CD4-positive, alpha-beta T cell treated with Interleukin-12 subunit alpha and Interleukin-12 subunit beta, for 1 hour (primary cell): ENCODE measurements at regions not wholly inside any gene's neighbourhood (a gene's known extent, or its start where the extent isn't known, plus 50 kb on each side); places are given as distances from the start of the nearest gene placed in this dataset.
"Not testable (repeated sequence)": the region's sequence is repeated elsewhere in the genome, so short reads cannot be mapped to it uniquely, and the experiment has no call there.

Experiments
- DNase-seq: peaks from one replicate; pipeline ENCODE4 v3.0.0-alpha.2; 2020

GRCh38 chr1:70490153-70490552, 79.1 kb downstream of the CTH start:
- DNase-seq: no peak

DNA sequence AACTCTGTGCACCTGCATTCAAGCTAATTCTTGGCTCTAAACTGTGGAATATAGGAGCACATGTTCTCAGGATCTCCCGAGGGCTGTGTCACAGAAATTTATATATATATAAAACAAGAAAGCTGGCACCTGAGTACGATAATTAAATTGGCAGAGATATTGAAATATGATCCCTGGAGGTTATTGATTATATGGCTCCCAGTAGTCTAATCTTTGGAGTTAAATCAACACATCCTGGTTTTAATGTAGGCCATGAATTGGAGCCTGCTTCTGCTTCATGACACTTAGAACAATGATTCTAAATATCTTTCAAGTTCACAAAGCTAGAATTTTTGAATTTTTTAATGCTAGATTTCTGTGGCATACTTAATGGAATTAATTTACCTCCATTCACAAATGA, 84.3 kb downstream of the CTH start:
- DNase-seq: no peak

DNA sequence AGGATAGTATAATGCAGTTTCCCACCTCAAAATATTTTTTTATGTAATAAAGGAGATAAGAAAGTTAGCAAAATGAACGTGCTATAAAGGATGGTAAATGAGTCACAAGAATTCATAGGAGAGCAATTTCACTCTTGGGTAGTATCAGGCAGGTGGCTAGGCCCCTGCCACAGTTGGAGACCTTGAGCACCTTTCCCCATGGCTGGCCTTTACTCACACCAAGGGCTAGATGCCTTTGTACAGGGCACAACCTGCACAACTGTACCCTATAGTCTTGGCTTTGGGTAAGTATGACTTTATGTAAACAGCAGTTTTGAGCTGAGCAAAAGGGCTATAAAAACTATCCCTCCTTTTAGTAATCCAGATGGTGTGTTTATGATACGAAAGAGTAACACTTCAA, 85.1 kb downstream of the CTH start:
- no peak for DNase-seq

- no peak for DNase-seq
Measured at GRCh38 chr1:70497152-70497551, 86.1 kb downstream of the CTH start.

GRCh38 chr1:70498666-70499065, 87.6 kb downstream of the CTH start:
- DNase-seq: no peak

GRCh38 chr1:70499695-70500094, 88.6 kb downstream of the CTH start:
- no peak for DNase-seq

DNA sequence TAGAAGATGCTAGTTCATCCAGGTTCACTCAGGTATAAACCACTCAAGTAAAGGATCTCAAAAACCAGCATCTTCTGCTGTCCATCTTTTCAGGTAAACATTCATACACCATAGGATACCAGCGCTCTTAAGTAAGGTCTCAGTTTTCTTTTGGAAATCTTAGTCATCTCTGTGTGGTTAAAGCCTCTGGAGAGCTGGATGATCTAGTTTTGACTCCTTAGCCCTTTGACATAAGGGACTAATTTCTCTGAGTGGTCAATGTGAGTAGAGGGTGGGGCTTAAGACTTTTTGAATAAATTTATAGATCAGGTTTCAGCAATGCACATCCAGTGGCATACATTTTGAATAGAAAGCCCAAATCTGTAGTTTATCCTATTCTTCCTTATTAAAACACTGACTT, 92.3 kb downstream of the CTH start:
- DNase-seq: no peak

DNA sequence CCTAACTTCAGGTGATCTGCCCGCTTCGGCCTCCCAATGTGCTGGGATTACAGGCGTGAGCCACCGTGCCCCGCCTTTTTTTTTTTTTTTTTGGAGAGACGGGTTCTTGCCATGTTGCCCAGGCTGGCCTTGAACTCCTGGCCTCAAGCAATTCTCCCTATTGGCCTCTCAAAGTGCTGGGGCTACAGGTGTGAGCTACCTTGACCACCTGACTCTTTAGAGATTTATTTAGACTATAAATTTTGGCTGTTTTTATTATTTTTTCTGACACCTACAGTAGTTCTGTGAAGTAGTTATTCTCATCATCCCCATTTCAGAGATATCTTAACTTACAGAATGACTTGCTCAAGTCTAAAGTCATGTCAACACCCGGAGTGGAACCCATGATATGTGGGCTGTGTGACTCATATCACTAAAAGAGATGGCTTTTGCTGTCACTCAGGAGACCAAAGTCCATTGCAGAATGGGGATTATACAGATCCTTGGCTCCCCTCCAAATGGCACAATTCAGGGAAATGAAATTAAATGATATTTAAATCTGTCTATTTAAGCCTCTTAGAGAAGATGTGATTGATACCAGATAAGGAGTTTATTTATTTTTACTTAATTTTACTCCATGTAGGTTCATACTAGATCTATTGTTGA, 93.2 kb downstream of the CTH start:
- no peak for DNase-seq

GRCh38 chr1:70504821-70505193, 93.7 kb downstream of the CTH start:
- DNase-seq: no peak

DNA sequence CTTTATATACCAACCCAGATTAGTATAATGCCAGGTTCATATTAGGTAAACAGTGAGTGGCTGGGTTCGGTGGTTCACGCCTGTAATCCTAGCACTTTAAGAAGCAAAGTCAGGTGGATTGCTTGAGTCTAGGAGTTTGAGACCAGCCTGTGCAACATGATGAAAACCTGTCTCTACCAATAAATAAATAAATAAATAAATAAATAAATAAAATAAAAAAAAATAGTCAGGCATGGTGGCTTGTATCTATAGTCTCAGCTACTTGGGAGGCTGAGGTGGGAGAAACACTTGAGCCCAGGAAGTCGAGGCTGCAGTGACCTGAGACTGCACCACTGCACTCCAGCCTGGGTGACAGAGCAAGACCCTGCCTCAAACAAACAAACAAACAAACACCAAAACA, 96.9 kb downstream of the CTH start:
- DNase-seq: not testable (repeated sequence)

GRCh38 chr1:70509996-70510876, 99.2 kb downstream of the CTH start:
- peak; percentile 49 for DNase-seq

DNA sequence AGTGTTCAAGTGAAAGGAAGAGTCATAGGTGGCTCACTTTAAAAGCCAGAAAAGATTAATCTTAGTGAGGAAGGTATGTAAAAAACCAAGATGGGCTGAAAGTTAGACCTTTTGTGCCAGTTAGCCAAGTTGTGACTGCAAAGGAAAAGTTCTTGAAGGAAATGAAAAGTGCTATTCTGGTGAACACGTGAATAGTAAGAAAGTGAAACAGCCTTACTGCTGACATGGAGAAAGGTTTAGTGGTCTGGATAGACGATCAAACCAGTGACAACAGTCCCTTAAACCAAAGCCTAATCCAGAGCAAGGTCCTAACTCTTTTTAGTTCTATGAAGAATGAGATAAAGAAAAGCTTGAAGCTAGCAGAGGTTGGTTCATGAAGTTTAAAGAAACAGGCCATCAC, 106.4 kb downstream of the CTH start:
- no peak for DNase-seq

DNA sequence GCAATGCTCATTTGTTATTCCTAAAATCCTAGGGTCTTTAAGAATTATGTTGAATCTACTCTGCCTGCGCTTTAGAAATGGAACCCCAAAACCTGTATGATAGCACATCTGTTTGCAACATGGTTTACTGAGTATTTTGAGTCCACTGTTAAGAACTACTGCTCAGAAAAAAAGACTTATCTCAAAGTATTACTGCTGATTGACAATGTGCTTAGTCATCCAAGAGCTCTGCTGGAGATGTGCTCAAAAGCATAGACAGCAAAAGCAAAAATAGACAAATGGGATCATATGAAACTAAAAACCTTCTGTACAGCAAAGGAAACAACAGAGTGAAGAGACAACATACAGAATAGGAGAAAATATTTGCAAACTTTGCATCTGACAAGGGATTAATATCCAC, 107.0 kb downstream of the CTH start:
- DNase-seq: no peak

DNA sequence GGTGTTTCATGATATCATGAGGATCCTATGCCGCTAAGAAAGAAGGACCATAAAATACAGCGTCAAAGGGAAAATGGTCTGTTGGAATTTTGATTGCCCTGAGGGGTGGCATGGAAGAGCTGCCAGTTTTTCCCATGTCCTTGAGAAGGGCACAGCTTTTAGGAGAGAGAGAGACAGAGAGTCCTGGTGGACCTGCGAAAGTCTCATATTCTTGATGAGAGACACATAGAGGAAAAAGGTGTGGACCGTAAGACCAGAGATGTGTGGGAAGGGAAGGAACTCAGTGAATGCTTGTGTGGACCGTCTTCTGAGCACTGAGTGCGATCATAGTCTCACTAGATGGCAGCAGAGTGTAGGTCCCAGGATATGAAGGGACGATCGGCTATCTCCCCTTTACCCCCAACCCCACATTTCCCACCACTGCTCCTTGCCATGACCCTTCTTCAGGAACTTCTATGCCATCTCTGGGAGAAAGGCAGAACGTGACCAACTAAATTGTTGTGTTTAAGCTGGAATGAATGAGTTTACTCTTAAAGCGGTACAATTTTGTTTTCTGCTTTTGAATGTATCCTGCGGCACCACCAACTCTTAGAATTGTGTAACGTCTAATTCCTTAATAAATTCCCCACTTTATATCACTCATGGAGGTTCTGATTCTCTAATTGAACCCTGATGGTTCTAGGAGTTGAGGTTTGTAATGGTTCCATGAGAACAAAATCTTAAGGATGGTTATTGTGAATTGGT, 117.7 kb downstream of the CTH start:
- no peak for DNase-seq

- DNase-seq: no peak
Measured at GRCh38 chr1:70536708-70537366, 125.8 kb downstream of the CTH start.

GRCh38 chr1:70537788-70538187, 126.7 kb downstream of the CTH start:
- DNase-seq: no peak

GRCh38 chr1:70542030-70542429, 131.0 kb downstream of the CTH start:
- DNase-seq: no peak

DNA sequence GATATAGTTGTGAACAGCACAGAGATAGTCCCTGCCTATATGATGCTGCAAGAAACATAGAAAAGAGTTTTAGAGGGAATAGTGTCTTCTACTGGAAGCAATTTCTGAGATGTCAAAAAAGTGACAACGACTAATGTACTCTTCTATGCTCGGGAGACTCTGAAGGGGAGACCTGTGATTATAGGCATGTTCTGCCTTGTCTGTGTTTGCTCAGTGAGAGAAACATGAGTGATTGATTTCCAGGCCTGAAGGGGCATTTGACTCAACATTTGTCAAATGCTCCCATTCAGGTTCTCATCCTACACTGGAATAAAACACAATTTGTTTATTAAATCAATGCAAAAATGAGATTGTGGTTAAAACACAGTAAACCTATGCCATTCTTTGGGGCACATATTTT, 131.8 kb downstream of the CTH start:
- DNase-seq: no peak

- no peak for DNase-seq
Measured at GRCh38 chr1:70546726-70547125, 135.7 kb downstream of the CTH start.

- no peak for DNase-seq
Measured at GRCh38 chr1:70552662-70553566, 141.8 kb downstream of the CTH start.

- DNase-seq: no peak
Measured at GRCh38 chr1:70553567-70553956, 142.5 kb downstream of the CTH start.

DNA sequence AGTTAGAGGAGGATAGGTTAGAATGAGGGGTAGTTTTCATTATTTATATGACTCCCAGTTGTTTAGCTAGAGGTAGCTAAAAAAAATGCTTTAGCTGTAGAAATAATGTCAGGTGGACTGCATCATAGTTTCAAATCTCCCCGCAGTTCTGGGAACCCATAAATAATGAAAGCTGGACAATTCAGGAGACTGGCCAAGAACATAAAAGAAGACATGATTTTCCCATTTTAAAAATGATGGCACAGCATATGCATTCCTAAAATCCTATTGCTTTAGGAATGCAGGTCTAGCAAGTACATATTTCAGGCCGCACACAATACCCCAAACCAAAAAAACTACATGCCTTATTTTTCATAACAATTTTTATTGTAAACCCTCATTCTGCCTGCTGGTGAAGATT, 143.3 kb downstream of the CTH start:
- no peak for DNase-seq
